MCF 10A (cell line): ENCODE measurements at regions not wholly inside any gene's neighbourhood (a gene's known extent, or its start where the extent isn't known, plus 50 kb on each side); places are given as distances from the start of the nearest gene placed in this dataset.

ENCODE experiments used
- BruUV-seq: library from RNA; stranded (reverse); fragments of 400-500 nt; replicated peaks from 2 replicates; lab custom pipeline; 2021; lab: Mats Ljungman, UMichigan
- CTCF ChIA-PET: fragments of 300-600 bp; sonication (Branson Sonifier 250); formaldehyde crosslinking; extraction: SDS; loops from one replicate; lab custom pipeline; 2021; ENCODE audit warnings: antibody characterized with exemption, inconsistent platforms; lab: Yijun Ruan, JAX
- POLR2A ChIA-PET: fragments of 300-600, 350-650 bp; sonication (Branson Sonifier 250); formaldehyde crosslinking; extraction: SDS; loops from one replicate; lab custom pipeline; 2020; ENCODE audit warnings: antibody characterized with exemption, inconsistent platforms; lab: Yijun Ruan, JAX
- DNase-seq: peaks from one replicate; pipeline ENCODE4 v3.0.0-alpha.2; 2018; ENCODE audit not compliant: unreplicated experiment
- H3K27ac Mint-ChIP-seq: one replicate; pipeline ENCODE4 v1.8.0; 2022; ENCODE audit warnings: mild to moderate bottlenecking, low read depth, mixed read lengths; ENCODE audit not compliant: unreplicated experiment
- H3K27me3 Mint-ChIP-seq: one replicate; pipeline ENCODE4 v1.8.0; 2022; ENCODE audit warnings: mixed read lengths; ENCODE audit not compliant: insufficient read depth, unreplicated experiment
- H3K36me3 Mint-ChIP-seq: one replicate; pipeline ENCODE4 v1.8.0; 2022; ENCODE audit warnings: mild to moderate bottlenecking, moderate library complexity, mixed read lengths; ENCODE audit not compliant: insufficient read depth, unreplicated experiment
- H3K4me1 Mint-ChIP-seq: one replicate; pipeline ENCODE4 v1.8.0; 2022; ENCODE audit warnings: mixed read lengths; ENCODE audit not compliant: insufficient read depth, unreplicated experiment
- H3K4me3 Mint-ChIP-seq: one replicate; pipeline ENCODE4 v1.8.0; 2022; ENCODE audit warnings: mild to moderate bottlenecking, moderate library complexity, mixed read lengths; ENCODE audit not compliant: unreplicated experiment
- H3K9me3 Mint-ChIP-seq: one replicate; pipeline ENCODE4 v1.8.0; 2022; ENCODE audit warnings: mixed read lengths; ENCODE audit not compliant: unreplicated experiment
- intact Hi-C: fragments of 100-400 bp; cut with micrococcal nuclease; formaldehyde crosslinking; loops from 2 replicates; pipeline ENCODE4 v1.14.1; 2022
- TF ChIP-seq, protein P1 (sequence below): fragments of 200-600 bp; IDR thresholded peaks from one replicate; pipeline ENCODE4 v1.8.0; 2022; ENCODE audit warnings: antibody characterized with exemption, mild to moderate bottlenecking; ENCODE audit not compliant: unreplicated experiment

DNA sequence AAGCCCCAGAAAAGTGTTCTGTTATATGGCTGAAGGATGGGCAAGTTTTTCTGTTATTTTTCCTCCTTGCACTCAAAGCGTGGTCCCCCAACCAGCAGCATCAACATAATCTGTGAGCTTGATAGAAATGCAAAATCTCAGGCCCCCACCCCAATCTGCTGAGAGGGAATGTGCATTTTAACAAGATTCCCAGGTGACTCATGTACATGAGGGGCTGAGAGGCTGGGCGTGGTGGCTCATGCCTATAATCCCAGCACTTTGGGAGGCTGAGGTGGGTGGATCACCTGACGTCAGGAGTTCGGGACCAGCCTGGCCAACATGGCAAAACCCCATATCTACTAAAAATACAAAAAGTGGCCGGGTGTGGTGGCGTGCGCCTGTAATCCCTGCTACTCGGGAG lies 326.8 kb upstream of the PODXL start:
- BruUV-seq, result no TSS peak

DNA sequence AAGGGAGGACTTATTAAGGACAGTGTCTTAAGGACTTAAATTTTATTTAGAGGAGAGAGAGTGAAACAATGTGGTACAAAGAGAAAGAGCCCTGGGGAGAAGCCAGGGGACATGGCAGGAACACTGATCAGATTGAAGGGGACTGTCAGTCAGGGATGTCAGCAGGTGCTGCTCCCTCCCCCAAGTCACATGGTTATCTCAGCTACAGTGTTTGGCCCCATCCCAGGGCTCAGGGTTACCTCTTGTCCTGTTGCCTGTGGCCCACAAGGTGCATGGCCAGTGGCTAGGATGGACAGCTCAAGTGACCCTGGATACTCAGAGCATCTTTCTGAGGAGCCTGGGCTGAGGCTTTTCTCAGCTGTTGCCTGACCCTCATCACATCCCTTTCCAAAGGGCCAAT lies 325.9 kb upstream of the PODXL start:
- no peaks in the 10 kb centered on the region for H3K4me1 Mint-ChIP-seq
- H3K36me3 Mint-ChIP-seq, result no peaks in the 10 kb centered on the region
- ChIA-PET POLR2A (interaction anchor here (1.7 kb wide), 1 partner anchor 14 kb away, joined by 5 read pairs; no protein-coding TSS in a partner anchor), CTCF (interaction anchor here (0.6 to 1.0 kb wide), 3 partner anchors 8 to 129 kb away, joined by 3 to 4 read pairs (median 3); no protein-coding TSS in a partner anchor)
- no peak overlapping the region for H3K4me3 Mint-ChIP-seq
- no peak for DNase-seq
- intact Hi-C loops, result no loop called here
- no peaks in the 10 kb centered on the region for H3K27me3 Mint-ChIP-seq
- BruUV-seq, result no TSS peak
- TF ChIP-seq, protein P1, sequence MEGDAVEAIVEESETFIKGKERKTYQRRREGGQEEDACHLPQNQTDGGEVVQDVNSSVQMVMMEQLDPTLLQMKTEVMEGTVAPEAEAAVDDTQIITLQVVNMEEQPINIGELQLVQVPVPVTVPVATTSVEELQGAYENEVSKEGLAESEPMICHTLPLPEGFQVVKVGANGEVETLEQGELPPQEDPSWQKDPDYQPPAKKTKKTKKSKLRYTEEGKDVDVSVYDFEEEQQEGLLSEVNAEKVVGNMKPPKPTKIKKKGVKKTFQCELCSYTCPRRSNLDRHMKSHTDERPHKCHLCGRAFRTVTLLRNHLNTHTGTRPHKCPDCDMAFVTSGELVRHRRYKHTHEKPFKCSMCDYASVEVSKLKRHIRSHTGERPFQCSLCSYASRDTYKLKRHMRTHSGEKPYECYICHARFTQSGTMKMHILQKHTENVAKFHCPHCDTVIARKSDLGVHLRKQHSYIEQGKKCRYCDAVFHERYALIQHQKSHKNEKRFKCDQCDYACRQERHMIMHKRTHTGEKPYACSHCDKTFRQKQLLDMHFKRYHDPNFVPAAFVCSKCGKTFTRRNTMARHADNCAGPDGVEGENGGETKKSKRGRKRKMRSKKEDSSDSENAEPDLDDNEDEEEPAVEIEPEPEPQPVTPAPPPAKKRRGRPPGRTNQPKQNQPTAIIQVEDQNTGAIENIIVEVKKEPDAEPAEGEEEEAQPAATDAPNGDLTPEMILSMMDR, result no peak
- H3K9me3 Mint-ChIP-seq, result peaks cover 18% of the 10 kb centered on the region
- no peak overlapping the region for H3K27ac Mint-ChIP-seq

More for the DNA sequence above, 326.8 kb upstream of the PODXL start:
- Mint-ChIP-seq H3K4me3 (no peak overlapping the region), H3K4me1 (no peaks in the 10 kb centered on the region), H3K27me3 (no peaks in the 10 kb centered on the region), H3K36me3 (no peaks in the 10 kb centered on the region), H3K9me3 (peaks cover 20% of the 10 kb centered on the region), H3K27ac (no peak overlapping the region)
- intact Hi-C loops, result no loop called here
- CTCF ChIA-PET, result interaction anchor here (0.6 to 2.1 kb wide), 4 partner anchors 24 to 130 kb away, joined by 3 to 7 read pairs (median 4); no protein-coding TSS in a partner anchor
- DNase-seq, result no peak
- TF ChIP-seq, protein P1, result no peak
- POLR2A ChIA-PET, result interaction anchor here (1.7 kb wide), 1 partner anchor 13 kb away, joined by 5 read pairs; no protein-coding TSS in a partner anchor

DNA sequence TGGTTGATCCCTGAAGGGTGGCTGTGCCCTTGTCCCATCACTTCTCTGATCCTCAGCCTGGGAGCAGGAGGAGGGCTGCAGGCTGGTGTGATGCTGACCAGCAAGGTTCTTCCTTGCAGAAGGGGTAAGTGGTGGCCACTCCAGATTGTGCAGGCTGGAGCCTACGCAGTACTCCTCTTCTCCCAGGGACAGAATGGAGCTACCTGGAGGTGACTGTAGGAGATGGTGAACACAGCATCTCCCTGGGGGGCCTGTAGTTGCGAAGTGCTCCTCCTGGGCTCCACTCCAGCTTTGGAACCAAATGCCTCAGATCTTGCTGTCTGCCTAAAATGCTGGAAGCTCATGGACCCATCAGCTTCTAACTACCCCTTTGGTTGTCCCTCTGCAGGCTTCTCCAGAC lies 323.6 kb upstream of the PODXL start:
- Mint-ChIP-seq H3K27ac (no peak overlapping the region), H3K36me3 (no peaks in the 10 kb centered on the region), H3K4me3 (no peak overlapping the region), H3K9me3 (peaks cover 6% of the 10 kb centered on the region), H3K27me3 (no peaks in the 10 kb centered on the region), H3K4me1 (no peaks in the 10 kb centered on the region)
- no peak for DNase-seq
- POLR2A ChIA-PET, result no interaction called here
- intact Hi-C loops, result no loop called here
- CTCF ChIA-PET, result no interaction called here
- no TSS peak for BruUV-seq
- TF ChIP-seq, protein P1, result no peak

DNA sequence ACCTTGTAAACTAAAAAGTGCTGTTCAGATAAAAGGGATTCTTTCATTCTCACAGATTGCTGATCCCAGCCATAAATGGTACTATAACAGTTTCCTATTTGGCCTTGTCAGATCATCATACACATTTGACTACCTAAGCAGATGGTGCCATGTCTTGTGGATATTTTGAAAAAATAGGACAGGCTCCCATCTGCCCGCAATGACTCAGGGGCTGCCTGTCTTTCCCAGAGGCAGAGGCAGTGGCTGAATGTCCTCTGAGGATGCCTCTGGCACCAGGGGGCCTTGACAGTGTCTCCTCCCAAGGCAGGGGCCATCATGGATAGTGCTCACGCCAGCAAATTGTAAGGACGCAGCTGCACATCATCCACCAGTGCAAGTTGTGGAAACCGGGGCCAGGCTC lies 323.0 kb upstream of the PODXL start:
- POLR2A ChIA-PET, result no interaction called here
- intact Hi-C loops, result no loop called here
- H3K9me3 Mint-ChIP-seq, result peaks cover 6% of the 10 kb centered on the region
- no TSS peak for BruUV-seq
- CTCF ChIA-PET, result interaction anchor here (0.8 to 1.3 kb wide), 2 partner anchors 18 to 28 kb away, joined by 3 read pairs; no protein-coding TSS in a partner anchor
- no peaks in the 10 kb centered on the region for H3K36me3 Mint-ChIP-seq
- no peak overlapping the region for H3K27ac Mint-ChIP-seq
- no peaks in the 10 kb centered on the region for H3K27me3 Mint-ChIP-seq
- DNase-seq, result no peak
- no peaks in the 10 kb centered on the region for H3K4me1 Mint-ChIP-seq
- TF ChIP-seq, protein P1, result no peak
- no peak overlapping the region for H3K4me3 Mint-ChIP-seq
